HG02763 (cell line): ENCODE measurements at regions not wholly inside any gene's neighbourhood (a gene's known extent, or its start where the extent isn't known, plus 50 kb on each side); places are given as distances from the start of the nearest gene placed in this dataset.

Source experiments
- ATAC-seq: cut with Tn5 transposase; IDR thresholded peaks from one replicate; pipeline ENCODE4 v1.9.1; 2021; ENCODE audit warnings: mild to moderate bottlenecking, moderate library complexity; ENCODE audit not compliant: unreplicated experiment

DNA sequence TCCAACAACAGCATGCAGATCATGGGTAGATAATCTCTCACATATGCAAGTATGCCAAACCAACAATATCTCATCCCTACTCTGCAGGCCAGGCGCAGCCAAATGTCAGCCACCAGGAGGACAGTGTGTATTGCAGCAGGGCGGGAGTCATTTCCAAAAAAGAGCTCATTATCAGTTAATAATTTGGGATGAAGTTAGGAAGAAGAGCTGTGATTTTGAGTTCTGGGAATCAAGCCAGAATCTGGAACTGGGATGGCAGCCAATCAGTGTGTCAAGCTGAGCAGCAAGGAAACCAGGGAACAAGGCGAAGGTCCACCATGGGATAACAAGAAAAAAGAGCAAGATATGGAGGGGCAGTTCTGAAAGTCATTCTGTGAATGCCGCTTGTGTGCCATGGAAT, 88.2 kb upstream of the CAMK2D start:
- no peak for ATAC-seq

DNA sequence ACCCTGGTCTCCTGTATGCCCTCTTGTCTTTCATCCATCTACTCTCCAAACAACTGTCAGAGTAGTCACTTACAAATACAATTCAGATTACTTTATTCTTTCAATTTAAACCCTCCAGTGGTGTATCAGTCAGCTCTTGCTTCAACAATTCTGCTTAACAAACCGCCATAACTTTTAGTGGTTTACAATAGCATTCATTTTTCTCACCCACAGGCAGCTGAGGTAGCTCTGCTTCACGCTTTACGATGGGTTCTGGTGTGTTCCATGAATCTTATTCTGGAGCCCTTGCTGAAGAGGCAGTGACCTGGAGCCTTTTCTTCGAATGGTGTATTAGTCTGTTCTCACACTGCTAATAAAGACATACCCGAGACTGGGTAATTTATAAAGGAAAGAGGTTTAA, 86.2 kb upstream of the CAMK2D start:
- no peak for ATAC-seq

DNA sequence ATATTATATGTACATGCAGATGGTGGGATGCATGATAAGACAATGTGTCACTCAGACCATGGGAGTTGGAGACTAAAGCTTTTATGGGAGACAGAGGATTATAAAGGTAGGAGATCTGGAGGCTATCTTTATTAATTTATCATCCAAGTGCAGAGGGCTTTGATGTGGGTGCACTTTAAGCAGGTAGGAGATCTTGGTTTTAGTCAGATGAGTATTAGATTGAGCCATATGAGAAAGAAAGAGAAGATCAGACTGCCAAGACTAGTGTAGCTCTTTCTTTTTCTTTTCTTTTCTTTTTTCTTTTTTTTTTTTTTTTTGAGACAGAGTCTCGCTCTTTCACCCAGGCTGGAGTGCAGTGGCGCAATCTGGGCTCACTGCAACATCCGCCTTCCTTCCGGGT, 84.9 kb upstream of the CAMK2D start:
- no peak for ATAC-seq

GRCh38 chr4:113845138-113845537, 83.6 kb upstream of the CAMK2D start:
- ATAC-seq: no peak

- ATAC-seq: no peak
Measured at GRCh38 chr4:113844369-113844768, 82.8 kb upstream of the CAMK2D start.

GRCh38 chr4:113840861-113841260, 79.3 kb upstream of the CAMK2D start:
- no peak for ATAC-seq

GRCh38 chr4:113838460-113838859, 76.9 kb upstream of the CAMK2D start:
- ATAC-seq: no peak

DNA sequence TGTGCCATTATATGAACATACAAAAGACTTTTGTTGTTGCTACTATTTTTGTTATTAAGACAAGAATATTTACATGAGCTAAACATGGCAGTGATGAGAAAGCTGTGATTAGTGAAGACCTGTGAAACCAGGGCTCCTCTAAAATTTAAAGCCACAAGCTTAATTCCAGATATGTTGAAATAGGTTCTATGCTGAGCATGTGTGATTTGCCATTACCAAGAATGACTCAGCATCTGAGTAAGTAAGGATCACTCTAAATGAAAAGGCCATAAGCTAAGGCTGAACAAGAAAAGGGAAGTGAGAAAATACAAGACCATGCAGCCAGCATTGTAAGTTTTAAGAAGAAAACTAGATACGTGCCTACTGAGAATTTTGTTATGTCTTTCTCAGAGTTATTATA, 75.9 kb upstream of the CAMK2D start:
- ATAC-seq: peak; percentile 100

DNA sequence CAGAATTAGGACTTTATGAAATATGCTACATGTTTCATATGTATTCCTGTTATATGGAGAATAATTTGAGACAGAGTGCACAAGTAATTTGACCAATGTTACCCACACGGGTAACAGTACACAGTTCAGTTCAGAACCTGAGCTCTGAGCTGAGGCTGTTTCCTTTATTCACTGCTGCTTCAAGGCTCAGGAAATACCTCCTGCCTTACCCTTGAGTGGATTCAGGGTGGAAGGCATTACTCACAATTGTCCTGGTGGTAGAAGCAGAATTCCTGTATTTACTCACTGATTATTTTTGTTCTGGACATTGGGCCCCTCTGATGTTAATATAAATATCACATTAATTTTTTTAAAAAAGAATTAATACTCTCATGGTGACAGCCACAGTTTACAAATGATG, 73.5 kb upstream of the CAMK2D start:
- ATAC-seq: no peak

GRCh38 chr4:113834298-113834697, 72.8 kb upstream of the CAMK2D start:
- no peak for ATAC-seq

- no peak for ATAC-seq
Measured at GRCh38 chr4:113832803-113833202, 71.3 kb upstream of the CAMK2D start.

DNA sequence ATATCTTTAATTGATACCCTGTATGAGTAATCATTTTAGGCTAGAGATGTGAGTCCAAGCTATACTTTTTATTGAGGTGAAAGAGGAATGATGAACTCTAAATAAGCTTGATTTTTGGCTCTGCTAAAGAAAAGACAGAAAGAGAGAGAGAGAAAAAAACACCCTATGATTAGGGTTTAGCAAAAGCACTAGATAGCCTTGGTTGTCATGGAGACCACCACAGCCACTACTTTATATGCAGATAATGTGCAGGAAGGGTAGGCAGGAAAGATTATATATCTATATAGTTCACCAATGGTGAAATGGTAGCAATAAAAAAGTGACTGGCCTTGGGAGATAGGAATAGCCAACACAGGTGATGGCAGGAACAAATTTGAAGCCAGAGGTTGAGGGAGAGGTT, 69.9 kb upstream of the CAMK2D start:
- ATAC-seq: no peak

DNA sequence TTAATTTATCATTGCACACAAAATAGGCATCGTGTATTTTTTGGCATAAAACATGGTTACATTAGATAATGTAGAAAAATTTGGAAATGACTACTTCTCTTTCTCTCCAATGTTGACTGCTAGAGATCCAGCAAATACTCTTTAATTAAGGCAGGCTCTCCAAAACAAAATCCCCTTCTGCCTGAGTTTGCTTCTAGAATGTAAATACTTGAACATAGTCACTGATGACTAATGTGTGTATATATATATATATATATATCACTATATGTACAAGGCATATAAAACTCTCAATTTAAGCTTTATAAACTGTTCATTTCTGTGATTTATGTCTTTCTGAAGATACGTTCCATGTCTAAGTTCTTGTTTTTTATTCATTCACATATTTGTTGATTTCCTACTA, 67.2 kb upstream of the CAMK2D start:
- no peak for ATAC-seq

DNA sequence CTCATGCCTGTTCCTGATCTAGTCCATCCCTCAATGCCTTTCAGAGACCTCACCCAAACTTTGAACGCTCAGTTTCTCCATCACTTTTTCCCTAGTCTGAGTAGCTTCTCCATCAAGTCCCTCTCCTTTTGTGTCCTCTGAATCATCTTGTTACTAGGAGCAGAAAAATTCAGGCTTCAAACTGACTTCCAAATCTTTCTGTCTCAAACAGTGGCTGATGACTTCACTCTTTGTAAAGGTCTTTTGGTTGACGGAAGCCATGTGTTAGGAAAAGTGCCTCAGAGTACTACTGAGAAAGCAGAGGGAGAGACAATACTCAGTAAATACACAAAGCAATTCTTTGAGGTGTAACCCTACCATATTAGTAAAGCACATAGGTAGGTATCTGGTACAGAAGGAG, 65.7 kb upstream of the CAMK2D start:
- no peak for ATAC-seq

DNA sequence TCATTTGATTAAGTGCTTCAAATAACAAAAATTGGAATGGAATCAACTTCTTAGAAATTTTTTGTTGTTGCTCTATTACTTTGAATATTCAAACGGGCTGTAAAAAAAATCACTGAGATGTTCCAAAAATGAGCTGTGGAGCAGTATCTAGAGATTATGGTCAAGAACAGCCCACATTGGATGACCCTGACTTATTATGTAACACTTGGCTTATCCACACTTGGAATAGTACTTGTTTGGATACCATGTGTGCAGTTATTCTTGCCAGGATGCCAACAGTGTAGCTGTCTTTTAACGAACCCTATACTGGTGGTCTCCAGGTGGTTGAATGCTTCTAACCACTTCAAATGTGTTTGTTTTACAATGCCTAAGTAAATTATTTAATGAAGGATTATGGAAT, 64.9 kb upstream of the CAMK2D start:
- ATAC-seq: no peak

DNA sequence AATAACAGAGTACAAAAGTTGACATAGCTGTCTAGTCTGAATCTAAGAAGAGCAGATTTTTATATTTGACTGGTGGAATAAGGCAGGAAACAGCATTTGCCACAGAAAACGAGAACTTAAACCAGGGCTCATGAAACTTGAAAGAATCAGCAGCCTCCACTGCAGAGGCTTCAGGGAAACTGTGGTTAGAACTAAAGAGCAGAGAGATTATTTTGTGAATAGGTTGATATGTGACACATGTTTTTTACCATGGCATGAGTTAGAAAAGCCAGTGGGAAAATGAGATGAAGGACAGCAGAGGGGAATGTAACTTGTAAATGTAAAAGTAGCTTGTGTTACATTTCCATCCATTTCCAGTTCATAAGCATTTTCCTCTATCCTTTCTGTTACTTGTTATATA, 63.7 kb upstream of the CAMK2D start:
- peak; percentile 61 for ATAC-seq

DNA sequence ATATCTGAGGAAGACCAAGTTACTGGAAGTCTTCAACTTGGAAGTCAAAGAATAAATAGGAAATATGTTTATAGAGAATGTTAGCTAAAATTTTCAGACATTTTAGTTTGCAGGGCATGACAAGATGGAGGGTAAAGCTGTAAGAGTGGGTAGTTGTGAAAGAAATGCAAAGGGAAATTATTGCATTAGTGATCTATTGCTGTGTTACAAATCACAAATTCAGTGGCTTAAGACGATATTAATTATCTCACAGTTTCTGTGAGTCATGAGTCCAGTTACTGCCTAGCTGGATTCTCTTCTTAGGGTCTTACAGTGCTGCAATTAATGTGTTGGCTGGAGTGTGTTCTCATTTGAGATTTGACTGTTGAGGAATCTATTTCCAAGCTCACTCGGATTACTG, 62.9 kb upstream of the CAMK2D start:
- no peak for ATAC-seq

GRCh38 chr4:113823291-113823659, 61.7 kb upstream of the CAMK2D start:
- peak; percentile 69 for ATAC-seq

DNA sequence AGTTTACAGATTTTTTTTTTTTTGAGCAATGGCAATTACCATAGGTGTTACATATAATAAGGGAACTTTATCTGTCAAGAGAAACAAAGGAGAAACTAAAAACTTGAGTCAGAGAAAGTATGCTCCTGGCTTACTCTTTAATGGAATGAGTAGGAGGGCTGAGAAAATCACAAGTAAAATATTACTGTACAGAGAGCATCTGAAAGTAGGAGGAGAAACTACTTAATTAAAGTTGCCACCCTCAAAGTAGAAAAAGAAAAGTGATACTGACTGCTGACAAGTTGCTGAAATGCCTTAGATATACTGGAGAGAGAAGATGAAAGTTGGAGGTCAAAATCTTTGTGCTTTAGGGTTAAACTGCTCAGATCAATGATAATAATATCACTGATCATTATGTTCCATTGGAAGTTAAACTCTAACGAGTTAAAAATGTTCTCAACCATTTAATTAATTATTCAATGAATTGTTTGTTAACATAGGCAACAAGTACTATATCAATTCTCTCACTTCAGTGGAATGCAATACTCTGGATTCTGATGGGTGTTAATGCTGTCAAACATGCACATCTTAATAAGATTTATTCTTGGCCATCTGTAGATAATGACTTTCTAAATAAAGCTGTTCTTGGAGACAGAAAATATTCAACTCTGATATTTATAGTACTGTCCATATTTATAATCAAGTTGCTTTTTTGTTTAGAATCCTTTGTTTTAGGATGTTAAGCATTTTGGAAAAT, 61.2 kb upstream of the CAMK2D start:
- ATAC-seq: peak; percentile 67

DNA sequence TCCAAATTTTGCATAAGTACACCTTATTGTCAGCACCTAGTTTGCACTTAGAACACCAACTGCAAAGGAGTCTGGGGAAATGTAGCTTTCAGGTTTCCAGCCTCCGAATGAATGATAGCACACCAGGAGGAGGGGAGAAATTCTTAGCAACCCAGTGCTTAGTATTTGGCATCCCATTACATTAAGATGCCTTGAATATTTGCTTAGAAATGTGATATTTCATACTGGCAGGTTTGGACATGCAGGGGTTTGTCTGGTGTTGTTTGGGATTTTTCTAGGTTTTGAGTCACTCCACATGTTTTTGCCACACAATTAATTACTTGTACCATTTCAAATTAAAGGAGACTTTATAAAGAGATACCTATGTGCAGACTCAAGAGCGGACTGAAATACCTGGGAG, 60.3 kb upstream of the CAMK2D start:
- ATAC-seq: no peak

DNA sequence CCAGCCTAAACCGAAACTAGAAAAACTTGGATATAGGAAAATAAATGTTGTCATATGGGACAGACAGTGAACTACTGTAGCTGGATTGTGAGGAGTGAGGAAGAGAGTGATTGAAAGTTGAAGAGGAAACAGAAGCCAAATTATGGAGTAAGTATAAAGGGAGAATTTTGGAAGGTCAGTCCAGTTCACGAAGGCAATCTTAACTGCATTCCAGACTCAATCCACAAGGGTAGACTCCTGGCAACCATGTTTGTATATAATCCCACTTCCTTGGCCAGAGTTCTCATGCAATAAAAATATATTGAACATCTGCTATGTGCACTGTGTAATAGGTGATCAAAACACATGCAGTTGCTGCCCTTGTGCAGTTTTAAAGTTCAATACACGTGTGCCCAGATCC, 58.6 kb upstream of the CAMK2D start:
- ATAC-seq: no peak

- no peak for ATAC-seq
Measured at GRCh38 chr4:113815826-113816225, 54.3 kb upstream of the CAMK2D start.

- ATAC-seq: no peak
Measured at GRCh38 chr4:113811359-113811758, 49.8 kb upstream of the CAMK2D start.
